GM12874 (cell line): ENCODE measurements at regions not wholly inside any gene's neighbourhood (a gene's known extent, or its start where the extent isn't known, plus 50 kb on each side); places are given as distances from the start of the nearest gene placed in this dataset.

Experiments used
- CTCF ChIP-seq: IDR thresholded peaks from 2 replicates; pipeline ENCODE4 v1.5.1; 2011; ENCODE audit warnings: low read depth, mild to moderate bottlenecking, control low read depth, low read length, moderate library complexity; ENCODE audit not compliant: insufficient read depth

DNA sequence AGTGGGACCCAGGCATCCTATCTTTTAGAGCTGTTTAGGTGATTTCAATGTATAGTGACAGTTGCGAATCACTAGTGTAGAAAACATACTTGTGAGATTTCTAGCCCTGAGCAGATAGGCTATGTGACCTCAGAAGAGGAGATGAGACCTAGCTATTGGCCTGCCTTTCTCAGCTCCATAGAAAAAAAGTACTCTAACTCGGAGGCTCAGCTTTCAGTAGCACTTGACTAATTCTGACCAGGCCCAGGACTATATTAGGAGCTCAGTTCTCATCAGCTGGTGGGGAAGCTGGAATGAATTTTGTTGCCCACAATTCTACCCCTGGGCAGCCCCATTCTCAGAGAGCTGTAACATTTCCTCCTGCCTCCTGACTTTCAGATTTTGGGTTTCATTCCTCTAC, 179.9 kb upstream of the NAMPT start:
- TF ChIP-seq CTCF, result no peak

DNA sequence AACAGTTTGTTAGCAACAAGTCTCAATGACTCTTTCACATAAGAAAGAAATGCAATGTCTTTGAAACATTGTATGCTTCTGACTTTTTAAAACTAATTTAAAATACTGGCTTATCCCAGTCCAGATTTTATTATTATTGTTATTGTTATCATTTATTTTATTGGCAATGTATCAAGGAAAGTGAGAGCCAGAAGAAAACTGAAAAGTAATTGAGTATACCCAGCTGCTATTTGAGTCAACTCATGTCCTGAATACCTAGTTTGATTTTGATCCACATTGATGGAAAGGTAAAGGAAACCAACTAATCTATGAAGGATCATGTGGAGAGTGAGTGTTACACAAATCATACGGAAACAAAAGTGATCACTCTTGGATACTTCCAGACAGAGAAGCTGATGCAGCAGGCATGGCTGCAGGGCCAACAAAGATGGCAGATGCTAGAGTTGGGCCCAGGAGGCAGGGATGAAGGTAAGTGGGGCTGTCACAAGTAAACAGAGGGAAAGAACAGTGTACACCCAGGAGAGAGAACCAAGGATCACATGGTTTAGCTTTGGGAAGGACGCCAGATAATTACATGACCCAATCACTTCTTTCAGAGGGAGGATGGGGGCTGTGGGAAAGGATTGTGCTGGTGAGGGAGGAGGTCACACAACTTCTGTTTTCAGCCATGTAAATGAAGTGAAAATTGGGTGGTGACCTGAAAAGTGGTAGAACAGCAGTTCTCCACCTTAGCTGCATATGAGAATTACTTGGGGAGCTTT, 179.2 kb upstream of the NAMPT start:
- no peak for TF ChIP-seq CTCF

DNA sequence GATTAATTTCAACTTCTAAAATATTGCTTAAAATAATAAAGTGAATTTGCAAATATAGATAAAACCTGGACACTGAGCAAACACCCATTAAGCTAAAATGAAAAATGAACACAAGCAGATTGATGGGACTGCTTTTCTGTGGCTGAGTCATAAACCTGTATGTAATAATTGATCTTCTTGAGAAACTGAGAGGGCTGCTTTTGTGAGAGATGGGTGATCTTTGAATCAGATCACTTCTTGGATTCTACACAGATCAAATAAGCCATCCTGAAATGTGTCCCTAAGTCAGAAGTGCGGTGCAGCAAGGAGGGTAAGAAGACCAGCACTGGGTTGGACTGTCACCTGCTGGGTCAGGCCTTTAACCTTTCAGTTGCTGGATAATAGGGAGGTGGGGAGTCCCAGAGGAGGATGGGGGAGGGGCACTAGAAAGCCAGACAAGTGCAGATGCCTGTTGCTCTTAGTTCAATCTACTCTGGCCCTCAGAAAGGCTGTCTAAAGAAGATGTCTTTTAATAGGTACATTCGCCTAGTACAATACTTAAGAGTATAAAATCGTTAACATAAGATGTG, 178.2 kb upstream of the NAMPT start:
- no peak for TF ChIP-seq CTCF

GRCh38 chr7:106462365-106462859, 177.6 kb upstream of the NAMPT start:
- peak; percentile 28; the same call in 1 of the 2 replicates for TF ChIP-seq CTCF

DNA sequence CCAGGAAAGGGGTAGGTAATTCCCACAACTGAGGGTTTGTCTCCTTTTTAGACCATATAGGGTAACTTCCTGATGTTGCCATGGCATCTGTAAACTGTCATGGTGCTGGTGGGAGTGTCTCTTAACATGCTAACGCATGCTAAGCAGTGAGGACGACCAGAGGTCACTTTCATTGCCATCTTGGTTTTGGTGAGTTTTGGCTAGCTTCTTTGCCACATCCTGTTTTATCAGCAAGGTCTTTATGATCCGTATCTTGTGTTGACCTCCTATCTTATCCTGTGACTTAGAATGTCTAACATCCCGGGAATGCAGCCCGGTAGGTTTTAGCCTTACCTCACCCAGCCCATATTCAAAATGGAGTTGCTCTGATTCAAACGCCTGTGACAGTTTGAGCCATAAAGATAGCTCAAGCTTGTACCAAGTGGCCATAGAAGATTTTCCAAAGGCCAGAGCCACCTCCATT, 176.0 kb upstream of the NAMPT start:
- no peak for TF ChIP-seq CTCF

GRCh38 chr7:106459397-106460072, 174.8 kb upstream of the NAMPT start:
- no peak for TF ChIP-seq CTCF

DNA sequence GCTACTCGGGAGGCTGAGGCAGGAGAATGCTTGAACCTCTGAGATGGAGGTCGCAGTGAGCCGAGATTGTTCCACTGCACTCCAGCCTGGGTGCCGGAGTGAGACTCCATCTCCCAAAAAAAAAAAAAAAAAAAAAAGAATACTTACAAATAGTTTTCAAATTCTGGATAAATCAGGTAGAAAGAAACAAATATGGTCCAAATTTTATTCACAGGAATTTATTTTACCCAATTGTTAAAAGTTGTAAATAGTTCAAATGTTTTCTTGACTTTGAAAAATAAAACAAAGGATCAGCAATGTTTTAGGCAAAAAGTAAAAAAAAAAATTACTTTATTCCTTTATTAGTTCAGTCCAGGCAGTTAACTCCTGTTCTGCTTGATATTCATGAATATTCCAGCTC, 172.9 kb upstream of the NAMPT start:
- no peak for TF ChIP-seq CTCF
